MM.1S (cell line): ENCODE measurements at regions not wholly inside any gene's neighbourhood (a gene's known extent, or its start where the extent isn't known, plus 50 kb on each side); places are given as distances from the start of the nearest gene placed in this dataset.

Experiments used
- DNase-seq: peaks from one replicate; pipeline ENCODE4 v3.0.0-alpha.2; 2015
- H2AFZ ChIP-seq: fragments of 300-600 bp; sonication (generic); 2 replicates; pipeline ENCODE4 v1.6.0; 2016; ENCODE audit warnings: antibody characterized with exemption, low read length
- H3F3A ChIP-seq: fragments of 300-600 bp; sonication (generic); 2 replicates; pipeline ENCODE4 v1.6.1; 2016; ENCODE audit warnings: mild to moderate bottlenecking, antibody characterized with exemption, low read length, moderate library complexity, mixed read lengths; ENCODE audit not compliant: insufficient read depth
- H3K27ac ChIP-seq: fragments of 300-600 bp; sonication (generic); 2 replicates; pipeline ENCODE4 v1.5.1; 2016; ENCODE audit warnings: mild to moderate bottlenecking, low read length
- H3K27me3 ChIP-seq: fragments of 300-600 bp; sonication (generic); replicated peaks from 2 replicates; pipeline ENCODE4 v1.6.0; 2016; ENCODE audit warnings: low read length; ENCODE audit not compliant: insufficient read depth
- H3K36me3 ChIP-seq: fragments of 300-600 bp; sonication (generic); replicated peaks from 2 replicates; pipeline ENCODE4 v1.6.1; 2016; ENCODE audit warnings: mild to moderate bottlenecking, low read length, mixed read lengths; ENCODE audit not compliant: insufficient read depth
- H3K4me1 ChIP-seq: fragments of 300-600 bp; sonication (generic); 2 replicates; pipeline ENCODE4 v1.6.1; 2016; ENCODE audit warnings: low read length, mixed read lengths
- H3K4me2 ChIP-seq: fragments of 300-600 bp; sonication (generic); 2 replicates; pipeline ENCODE4 v1.6.0; 2016; ENCODE audit warnings: low read depth, low read length
- H3K4me3 ChIP-seq: fragments of 300-600 bp; sonication (generic); 2 replicates; pipeline ENCODE4 v1.5.1; 2016; ENCODE audit warnings: low read length, mixed read lengths
- H3K79me2 ChIP-seq: fragments of 300-600 bp; sonication (generic); 2 replicates; pipeline ENCODE4 v1.6.1; 2016; ENCODE audit warnings: mixed run types, low read length, mixed read lengths
- H3K9ac ChIP-seq: fragments of 300-600 bp; sonication (generic); 2 replicates; pipeline ENCODE4 v1.6.1; 2016; ENCODE audit warnings: low read length, mixed read lengths
- H3K9me2 ChIP-seq: fragments of 300-600 bp; sonication (generic); replicated peaks from 2 replicates; pipeline ENCODE4 v1.6.1; 2016; ENCODE audit warnings: mild to moderate bottlenecking, low read length, mixed read lengths; ENCODE audit not compliant: insufficient read depth
- H3K9me3 ChIP-seq: fragments of 300-600 bp; sonication (generic); replicated peaks from 2 replicates; pipeline ENCODE4 v1.6.1; 2016; ENCODE audit warnings: mild to moderate bottlenecking, low read length, mixed read lengths; ENCODE audit not compliant: insufficient read depth
- H4K20me1 ChIP-seq: fragments of 300-600 bp; sonication (generic); 2 replicates; pipeline ENCODE4 v1.6.1; 2016; ENCODE audit warnings: mild to moderate bottlenecking, low read length, moderate library complexity, mixed read lengths; ENCODE audit not compliant: insufficient read depth
- CTCF ChIP-seq: fragments of 300-600 bp; sonication (generic); IDR thresholded peaks from 2 replicates; pipeline ENCODE4 v1.5.1; 2016; ENCODE audit warnings: antibody characterized with exemption, low read length, mixed read lengths
- EZH2 ChIP-seq: fragments of 300-600 bp; sonication (generic); optimal IDR thresholded peaks from 2 replicates; pipeline ENCODE3; 2017; ENCODE audit warnings: low read depth, mild to moderate bottlenecking, antibody characterized with exemption, low read length, mixed read lengths
- EZH2phosphoT487 ChIP-seq: fragments of 300-600 bp; sonication (generic); IDR thresholded peaks from 2 replicates; pipeline ENCODE4 v1.6.1; 2018; ENCODE audit warnings: antibody characterized with exemption, low read length

GRCh38 chr13:105814219-105814901 lies 721.1 kb downstream of the EFNB2 start:
- Histone ChIP-seq H2AFZ (no peak overlapping the region), H4K20me1 (no peaks in the 10 kb centered on the region), H3F3A (no peaks in the 10 kb centered on the region), H3K4me1 (no peaks in the 10 kb centered on the region), H3K36me3 (no peaks in the 10 kb centered on the region), H3K4me3 (no peak overlapping the region), H3K79me2 (no peaks in the 10 kb centered on the region), H3K27me3 (no peaks in the 10 kb centered on the region), H3K9ac (no peak overlapping the region), H3K9me3 (no peaks in the 10 kb centered on the region), H3K27ac (no peak overlapping the region), H3K4me2 (no peak overlapping the region), H3K9me2 (no peaks in the 10 kb centered on the region)
- DNase-seq: no peak
- no peak for TF ChIP-seq CTCF
- TF ChIP-seq EZH2: no peak
- no peak for TF ChIP-seq EZH2phosphoT487

GRCh38 chr13:105806628-105806920 lies 728.9 kb downstream of the EFNB2 start:
- Histone ChIP-seq H3K36me3 (no peaks in the 10 kb centered on the region), H3K9me2 (no peaks in the 10 kb centered on the region), H3K27ac (no peak overlapping the region), H3K9ac (no peak overlapping the region), H4K20me1 (no peaks in the 10 kb centered on the region), H3K4me3 (no peak overlapping the region), H2AFZ (no peak overlapping the region), H3K9me3 (no peaks in the 10 kb centered on the region), H3K4me2 (no peak overlapping the region), H3K79me2 (no peaks in the 10 kb centered on the region), H3K4me1 (no peaks in the 10 kb centered on the region), H3F3A (no peaks in the 10 kb centered on the region), H3K27me3 (no peaks in the 10 kb centered on the region)
- no peak for DNase-seq
- TF ChIP-seq CTCF (no peak), EZH2 (no peak)

GRCh38 chr13:105805892-105806627 lies 729.4 kb downstream of the EFNB2 start:
- H3K4me3 ChIP-seq: no peak overlapping the region
- no peak for DNase-seq
- no peaks in the 10 kb centered on the region for H3K79me2 ChIP-seq
- no peaks in the 10 kb centered on the region for H3K27me3 ChIP-seq
- no peaks in the 10 kb centered on the region for H3K9me3 ChIP-seq
- TF ChIP-seq EZH2phosphoT487 (no peak), EZH2 (no peak), CTCF (no peak)
- H3F3A ChIP-seq: no peaks in the 10 kb centered on the region
- H3K9ac ChIP-seq: no peak overlapping the region
- no peaks in the 10 kb centered on the region for H3K36me3 ChIP-seq
- no peaks in the 10 kb centered on the region for H3K4me1 ChIP-seq
- no peaks in the 10 kb centered on the region for H4K20me1 ChIP-seq
- H3K4me2 ChIP-seq: no peak overlapping the region
- H2AFZ ChIP-seq: no peak overlapping the region
- H3K9me2 ChIP-seq: no peaks in the 10 kb centered on the region
- H3K27ac ChIP-seq: no peak overlapping the region
